GM19467 (cell line): ENCODE measurements at regions not wholly inside any gene's neighbourhood (a gene's known extent, or its start where the extent isn't known, plus 50 kb on each side); places are given as distances from the start of the nearest gene placed in this dataset.
"Not testable (repeated sequence)": the region's sequence is repeated elsewhere in the genome, so short reads cannot be mapped to it uniquely, and the experiment has no call there.

Experiments used
- ATAC-seq: cut with Tn5 transposase; IDR thresholded peaks from one replicate; pipeline ENCODE4 v1.9.1; 2021; ENCODE audit warnings: mild to moderate bottlenecking, moderate library complexity; ENCODE audit not compliant: unreplicated experiment

DNA sequence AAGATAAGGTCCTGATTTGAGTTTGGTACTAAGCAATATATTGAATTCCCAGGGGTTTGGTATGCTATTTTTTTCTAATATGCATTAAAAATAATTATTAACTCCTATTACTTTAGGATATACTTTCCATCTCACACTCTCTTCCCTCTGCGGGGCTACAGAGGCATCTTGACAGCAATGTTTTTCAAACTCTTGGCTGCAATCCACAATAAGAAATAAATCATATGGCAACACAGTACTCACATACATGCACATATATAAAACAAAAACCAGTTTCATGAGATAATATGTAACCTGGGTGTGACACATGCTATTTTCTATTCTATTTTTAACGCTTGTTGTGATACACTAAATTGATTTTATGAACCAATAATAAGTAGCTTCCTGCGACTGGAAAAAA is 189.5 kb downstream of the UNC5CL start:
- no peak for ATAC-seq

DNA sequence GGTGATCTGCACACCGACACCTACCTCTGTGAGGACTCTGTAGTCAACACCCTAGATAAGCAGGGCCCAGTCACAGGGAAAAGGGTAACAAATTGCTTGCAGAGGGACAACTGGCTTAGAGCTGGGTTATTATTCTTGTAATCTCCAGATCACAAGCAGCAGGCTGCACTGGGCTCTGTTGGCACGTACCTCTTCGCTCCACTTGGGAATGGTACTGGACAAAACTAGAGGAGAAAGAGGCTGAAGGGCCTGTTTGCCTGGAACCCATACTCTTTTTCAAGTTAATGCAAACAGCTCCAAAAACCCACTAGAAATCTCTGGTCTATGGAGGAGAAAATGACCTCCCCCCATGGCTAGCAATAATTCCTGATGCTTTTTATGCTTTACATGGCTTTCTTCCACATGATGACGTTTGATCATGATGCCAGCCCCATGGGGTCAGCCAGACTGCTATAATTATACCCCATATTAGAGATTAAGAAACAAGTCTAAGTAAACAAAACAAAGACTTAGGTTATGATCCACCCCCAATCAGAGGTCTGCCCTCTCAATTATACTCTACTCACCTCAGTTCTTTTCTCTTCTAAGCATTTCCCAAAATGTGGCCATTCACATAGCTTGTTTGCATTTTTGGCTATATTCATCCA is 190.0 kb downstream of the UNC5CL start:
- no peak for ATAC-seq

DNA sequence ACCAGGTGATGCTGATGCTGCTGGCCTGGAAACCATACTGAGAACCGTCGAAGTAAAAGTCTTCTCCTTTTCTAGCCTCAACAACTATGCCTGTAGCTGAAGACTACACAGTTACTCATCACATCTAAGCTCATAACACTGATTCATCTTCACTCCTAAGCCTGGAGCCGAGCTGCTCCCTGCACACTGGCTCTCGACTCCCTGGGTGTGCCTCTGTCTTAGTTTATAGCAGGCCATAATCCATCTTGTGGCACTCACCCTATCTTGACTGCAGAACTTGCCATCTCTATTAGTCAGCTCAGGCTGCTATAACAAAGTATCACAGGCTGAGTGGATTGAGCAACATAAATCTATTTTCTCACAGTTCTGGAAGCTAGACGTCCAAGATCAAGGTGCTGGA is 191.0 kb downstream of the UNC5CL start:
- ATAC-seq = no peak

DNA sequence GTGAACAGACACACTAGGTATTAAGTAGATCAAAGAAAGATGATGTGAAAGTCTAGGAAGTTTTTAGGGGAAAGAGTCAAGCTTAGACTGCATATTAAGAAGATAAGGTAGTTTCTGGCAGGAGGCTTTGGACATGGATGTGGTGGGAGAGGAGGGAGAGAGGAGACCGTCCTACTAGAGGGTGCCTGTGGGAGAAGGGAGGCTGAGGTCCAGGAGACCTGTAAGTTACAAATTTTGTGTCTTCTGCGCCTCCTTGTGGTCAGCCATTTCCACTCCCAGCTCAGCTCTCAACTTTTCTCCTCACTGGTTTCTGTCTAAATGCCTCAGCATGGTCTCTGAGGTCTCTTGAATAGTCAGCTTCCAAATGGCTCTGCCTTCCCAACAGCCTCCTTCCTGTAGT is 193.5 kb downstream of the UNC5CL start:
- no peak for ATAC-seq

DNA sequence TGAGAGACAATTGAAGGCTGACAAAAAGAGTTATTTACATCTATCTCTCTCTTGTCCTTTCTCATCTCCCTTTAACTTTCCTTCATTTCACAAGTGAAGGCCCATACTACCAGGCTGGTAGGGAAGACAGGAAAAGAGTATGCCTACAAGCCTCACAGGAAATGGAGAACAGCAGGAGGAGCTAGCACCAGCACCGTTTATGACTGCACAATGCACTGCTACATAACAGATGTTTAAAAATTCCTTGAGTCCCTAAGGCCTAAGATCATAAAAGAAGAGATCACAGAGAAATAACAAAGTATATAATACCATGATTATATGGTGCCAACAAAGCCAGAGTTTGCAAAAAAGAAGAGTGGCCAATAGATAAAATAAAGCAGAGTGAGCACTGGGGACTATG is 194.8 kb downstream of the UNC5CL start:
- ATAC-seq = no peak

DNA sequence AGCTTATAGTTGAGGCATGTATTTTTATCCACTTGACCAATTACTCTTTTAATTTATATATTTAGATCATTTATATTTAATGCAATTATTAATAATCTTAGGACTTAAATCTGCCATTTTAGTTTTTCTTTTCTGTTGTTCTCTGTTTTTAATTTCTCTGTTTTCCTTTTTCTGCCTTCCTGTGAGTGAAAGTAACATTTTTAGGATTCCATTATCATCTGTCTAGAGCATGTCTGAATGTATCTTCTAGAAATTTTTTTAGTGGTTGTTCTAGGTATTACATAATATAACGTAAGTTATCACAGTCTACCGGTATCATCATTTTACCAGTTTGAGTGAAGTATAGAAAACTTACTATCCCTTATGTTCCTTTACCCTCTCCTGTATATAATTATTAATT is 197.3 kb downstream of the UNC5CL start:
- ATAC-seq = no peak

DNA sequence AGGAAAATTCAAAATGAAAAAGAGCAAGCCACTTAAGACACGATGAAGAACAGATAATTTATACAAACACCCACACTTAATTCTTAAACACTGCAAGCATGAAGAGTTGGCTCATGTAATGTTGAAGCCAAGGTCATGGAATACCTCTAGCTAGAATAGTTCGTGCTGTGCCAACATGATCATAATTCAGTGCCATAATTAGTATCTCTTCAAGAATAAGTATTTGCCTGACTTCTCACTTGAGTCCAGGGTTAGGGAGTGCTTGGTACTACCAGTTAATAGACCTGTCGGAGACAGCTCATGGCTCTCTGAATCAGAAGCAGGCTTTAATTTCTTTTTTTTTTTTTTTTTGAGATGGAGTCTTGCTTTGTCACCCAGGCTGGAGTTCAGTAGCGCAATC is 206.3 kb downstream of the UNC5CL start:
- no peak for ATAC-seq

DNA sequence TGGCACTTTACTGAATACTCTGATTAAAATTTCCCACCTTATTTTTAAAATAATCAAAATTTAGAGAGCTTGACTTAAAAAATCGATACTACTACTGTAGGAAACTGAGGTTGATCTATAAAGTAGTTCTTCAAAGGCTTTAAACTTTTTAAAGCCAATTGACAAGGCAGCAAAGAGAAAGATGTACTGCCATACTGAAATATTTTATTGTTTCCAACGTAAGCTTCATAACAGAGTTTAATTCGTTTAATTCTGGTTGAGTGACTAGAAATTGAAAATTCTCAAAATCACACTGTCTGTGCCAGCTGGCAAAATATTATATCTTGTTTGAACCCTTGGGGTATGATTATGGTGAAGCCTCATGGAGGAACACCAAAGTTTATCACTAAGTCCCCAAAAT is 207.6 kb downstream of the UNC5CL start:
- no peak for ATAC-seq

DNA sequence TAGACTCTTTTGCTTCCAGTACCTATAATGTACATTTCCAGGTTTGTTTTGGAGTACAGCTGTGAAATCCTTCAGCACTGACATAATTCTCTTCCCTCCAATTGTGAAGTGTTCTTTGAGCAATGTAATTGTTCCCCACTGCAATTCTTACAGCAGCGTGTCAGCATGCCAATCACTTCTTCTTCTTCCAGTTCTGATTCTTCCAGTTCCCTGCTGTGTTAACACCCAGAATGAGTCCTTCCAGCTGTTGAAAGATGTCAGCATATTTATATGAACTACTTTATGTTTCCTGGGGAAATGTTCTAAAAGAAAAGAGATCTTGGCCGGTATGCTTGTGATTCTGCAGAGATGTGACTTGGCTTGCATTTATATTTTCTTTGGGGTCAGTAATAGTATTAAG is 213.9 kb downstream of the UNC5CL start:
- no peak for ATAC-seq

DNA sequence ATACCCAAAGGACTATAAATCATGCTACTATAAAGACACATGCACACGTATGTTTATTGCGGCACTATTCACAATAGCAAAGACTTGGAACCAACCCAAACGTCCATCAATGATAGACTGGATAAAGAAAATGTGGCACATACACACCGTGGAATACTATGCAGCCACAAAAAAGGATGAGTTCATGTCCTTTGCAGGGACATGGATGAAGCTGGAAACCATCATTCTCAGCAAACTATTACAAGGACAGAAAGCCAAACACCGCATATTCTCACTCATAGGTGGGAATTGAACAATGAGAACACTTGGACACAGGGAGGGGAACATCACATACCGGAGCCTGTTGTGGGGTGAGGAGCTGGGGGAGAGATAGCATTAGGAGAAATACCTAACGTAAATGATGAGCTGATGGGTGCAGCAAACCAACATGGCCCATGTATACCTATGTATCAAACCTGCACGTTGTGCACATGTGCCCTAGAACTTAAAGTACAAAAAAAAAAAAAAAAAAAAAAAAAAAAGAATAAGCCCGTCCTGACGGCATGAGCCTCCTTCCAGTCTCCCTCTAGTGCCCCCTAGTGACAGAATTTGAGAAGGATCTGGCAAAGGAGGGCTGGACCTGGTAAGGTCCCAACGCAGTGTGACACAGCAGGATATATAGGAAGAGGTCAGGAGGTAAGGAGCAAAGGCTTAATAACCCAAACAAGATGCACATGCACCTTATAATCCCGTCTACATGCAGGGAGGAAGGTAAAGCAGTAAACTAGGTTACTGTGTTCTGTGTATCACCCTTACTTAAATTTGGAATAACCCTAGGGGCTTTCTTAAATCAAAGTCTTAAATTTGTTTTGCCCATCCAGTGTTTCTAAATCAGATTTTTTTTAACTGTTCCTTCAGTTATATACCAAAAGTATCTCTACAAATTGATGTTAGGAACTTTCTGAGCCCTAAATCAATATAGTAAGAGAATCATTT is 214.8 kb downstream of the UNC5CL start:
- ATAC-seq = not testable (repeated sequence)

DNA sequence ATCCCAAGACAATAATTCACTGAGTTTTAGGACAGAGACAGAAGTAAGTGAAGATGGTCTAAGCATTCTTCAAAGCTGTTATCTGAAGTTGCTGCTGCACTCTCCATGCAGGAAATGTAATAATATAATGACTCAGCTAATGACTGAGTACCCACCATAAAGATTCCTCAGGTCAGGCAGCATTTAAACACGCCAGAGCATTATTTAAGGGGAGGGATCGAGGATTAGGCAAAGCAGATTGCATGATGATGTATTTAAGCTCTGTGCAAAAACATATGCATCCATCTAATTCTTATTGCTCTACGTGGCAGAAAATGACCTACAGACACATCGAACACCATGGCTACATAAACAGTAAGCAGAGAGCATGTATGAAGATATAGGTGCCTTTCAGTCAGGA is 216.4 kb downstream of the UNC5CL start:
- no peak for ATAC-seq

DNA sequence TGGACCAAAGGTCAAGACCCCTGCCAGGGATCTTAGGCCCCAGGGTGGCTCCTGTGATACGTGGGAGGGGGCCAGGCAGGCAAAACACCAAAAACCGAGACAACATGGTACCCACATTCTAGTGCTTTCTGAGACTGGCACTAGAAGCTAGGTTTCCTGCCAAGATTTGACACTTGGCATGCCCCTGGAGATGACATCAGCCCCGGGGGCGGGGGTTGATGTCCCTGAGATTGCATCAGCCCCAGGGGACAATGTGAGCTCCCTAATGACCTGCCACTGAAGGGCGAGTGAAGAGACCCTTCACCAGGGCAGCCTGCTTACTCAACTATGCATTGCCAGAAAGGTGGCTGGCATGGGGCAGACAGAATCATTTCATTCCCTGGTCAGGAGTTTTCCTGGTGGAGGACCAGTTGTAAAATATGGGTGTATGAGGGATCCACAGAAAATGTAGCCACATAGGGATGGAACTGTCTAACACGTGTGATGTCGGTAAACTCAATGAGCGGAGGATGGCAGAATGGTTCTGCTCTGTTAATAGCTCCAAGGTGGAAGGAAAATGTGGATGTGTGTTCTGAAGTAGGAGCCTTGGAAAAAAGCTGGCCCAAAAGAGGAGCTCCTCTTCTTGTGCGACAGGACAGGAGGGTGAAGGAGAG is 219.7 kb downstream of the UNC5CL start:
- no peak for ATAC-seq

DNA sequence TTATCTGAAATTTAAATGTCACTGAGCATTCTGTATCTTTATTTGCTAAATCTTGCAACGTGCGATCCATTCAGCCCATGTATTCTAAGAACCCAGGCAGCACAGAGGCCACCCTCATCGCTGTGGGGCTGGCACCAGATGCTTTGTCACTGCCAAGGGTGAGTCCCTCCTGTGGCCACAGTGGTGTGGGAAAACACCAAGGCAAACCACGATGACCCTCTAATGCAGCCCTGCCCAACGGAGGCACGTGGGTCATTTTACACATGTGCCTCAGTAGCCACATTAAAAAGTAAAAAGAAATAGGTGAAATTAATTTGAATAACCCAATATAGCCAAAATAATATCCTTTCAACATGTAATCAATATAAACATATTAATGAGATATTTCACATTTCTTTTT is 221.7 kb downstream of the UNC5CL start:
- no peak for ATAC-seq

DNA sequence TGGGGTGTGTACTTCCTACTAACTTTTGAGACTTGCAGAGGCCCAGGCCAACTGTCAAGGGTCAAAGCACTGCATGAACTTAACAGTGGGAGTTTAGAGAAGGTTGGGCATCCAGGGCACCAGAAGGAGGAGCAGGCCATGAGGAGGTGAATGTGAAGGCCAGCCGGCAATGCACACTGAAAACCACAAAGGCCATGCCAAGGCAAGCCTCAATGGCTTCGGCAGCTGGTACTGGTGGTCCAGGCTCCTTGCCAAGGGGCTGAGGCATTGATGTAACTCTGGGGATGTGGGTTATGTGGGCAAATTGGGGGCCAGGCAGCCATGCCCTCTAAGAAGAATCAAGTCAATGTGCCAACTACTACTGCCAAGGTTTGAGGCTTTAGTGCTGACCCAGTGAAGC is 222.4 kb downstream of the UNC5CL start:
- ATAC-seq = no peak

DNA sequence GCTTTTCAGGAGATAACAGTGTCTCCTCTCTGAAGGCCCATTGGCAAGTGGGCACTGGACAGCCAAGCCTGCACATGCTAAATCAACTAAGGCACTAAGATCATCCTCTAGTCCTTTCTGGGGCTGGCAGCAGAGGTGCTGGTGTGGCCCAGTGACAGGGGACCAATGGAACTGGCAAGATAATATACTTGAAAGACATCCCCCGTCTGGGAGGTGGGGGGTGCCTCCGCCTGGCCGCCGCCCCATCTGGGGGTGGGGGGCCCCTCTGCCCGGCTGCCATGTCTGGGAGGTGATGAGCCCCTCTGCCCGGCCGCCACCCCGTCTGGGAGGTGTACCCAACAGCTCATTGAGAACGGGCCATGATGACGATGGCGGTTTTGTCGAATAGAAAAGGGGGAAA is 223.3 kb downstream of the UNC5CL start:
- ATAC-seq = no peak

DNA sequence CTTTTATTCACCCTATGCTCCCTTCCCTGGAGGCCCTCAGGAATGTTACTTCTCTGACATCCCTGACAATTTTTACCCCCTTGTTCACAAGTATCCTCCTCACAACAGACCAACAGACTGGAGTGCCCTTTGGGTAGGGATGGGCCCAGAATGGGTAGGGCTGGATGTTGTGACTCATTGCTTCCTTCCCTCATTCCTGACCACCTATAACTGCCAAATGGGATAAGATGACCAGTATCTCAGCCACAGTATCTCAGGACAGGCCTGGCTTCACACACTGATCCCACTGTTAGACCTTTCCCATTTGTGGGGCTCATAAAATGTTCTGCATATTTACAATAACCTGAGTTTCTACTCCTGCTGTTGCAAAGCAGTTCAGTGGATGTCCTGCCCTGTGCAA is 223.0 kb upstream of the LRFN2 start:
- no peak for ATAC-seq

DNA sequence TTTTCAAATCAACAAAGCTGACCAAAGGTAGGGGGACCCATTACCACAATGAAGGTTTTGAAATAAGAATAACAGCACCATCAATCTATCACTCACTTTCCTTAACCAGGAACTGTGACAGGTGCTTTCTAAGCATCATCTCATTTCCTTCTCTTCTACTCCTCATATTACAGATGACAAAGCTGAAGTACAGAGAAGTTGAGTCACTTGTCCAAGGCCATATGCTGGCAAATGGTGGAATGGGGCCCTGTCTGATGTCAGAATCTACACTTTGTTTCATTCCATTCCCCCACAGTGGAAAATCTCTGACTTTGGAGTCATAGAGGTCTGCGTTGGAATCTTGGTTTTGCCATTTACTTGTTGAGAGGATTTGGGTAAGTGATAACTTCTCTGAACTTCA is 222.5 kb upstream of the LRFN2 start:
- no peak for ATAC-seq

DNA sequence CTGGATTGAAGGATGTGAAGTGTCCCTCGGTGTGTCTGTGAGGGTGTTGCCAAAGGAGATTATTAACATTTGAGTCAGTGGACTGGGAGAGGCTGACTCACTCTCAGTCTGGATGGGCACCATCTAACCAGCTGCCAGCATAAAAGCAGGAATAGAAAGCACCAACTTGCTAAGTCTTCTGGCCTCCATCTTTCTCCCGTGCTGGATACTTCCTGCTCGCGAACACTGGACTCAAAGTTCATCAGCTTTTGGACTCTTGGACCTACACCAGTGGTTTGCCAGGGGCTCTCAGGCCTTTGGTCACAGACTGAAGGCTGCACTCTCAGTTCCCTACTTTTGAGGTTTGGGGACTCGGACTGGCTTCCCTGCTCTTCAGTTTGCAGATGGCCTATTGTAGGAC is 220.3 kb upstream of the LRFN2 start:
- ATAC-seq = no peak

DNA sequence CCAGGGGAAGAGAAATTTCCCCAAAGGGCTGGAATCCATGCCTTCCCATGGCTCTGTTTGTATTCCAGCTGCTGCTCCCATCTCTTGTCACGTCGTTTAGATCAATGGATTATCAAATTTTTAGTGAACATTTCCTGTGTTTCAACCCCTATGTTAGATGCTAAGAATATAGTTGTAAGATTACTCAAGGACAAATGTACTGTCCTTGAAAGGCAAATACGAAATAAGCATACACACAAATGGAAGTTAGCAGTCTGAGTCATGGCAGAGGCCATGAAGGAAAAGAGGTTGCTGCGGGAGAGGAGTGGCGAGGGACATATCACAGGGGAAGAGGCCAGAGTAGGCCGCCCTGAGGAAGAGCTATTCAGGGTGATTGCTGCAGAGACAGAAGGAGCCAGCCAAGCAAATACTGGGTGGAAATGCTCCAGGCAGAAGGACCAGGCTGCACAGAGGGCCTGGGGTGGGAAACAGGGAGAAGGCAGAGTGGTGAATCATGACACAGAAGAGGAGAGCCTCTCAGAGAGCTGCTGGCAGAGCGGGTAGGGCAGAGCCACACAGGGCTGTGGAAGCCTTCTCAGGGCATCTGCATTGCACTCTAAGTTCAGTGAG is 219.2 kb upstream of the LRFN2 start:
- ATAC-seq = no peak

DNA sequence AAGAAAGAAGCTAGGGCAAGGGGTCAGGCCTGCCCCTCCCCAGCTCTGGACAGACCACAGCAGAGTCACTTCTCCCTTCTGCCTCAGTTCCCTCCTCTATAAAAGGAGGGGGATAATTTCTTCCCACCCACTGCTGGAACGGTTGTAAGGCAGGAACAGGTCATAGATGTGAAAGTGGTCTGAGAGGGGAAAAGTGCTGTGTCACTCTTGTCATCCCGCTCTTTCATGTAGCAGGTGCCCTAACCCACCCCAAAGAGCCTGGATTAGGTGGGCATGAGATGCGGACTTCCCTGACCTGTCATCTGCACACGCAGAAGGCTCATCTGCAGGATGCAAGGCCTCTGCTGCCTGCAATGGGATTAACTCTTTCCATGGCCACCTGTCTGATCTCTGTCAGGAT is 218.2 kb upstream of the LRFN2 start:
- no peak for ATAC-seq

DNA sequence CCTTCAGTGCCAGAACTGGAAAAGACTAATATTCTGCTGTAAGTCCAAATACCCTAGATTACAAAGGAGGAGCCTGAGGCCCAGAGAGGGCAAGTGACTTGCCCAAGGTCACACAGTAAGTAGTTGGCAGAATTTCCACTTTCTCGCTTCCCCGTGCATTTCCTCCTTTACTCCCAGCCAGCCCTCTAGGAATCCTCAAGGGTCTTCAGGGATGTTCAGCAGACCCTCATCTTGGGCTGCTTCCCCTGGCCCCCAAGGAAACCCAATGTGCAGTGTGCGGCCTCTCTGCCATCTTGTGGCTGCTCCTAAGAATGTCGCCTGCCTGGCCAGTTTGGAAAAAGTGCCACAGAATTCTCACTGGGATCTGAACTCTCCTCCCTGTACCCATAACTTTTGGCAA is 217.7 kb upstream of the LRFN2 start:
- no peak for ATAC-seq
